Testis (tissue), 2 donors: ENCODE measurements at regions not wholly inside any gene's neighbourhood (a gene's known extent, or its start where the extent isn't known, plus 50 kb on each side); places are given as distances from the start of the nearest gene placed in this dataset.

ENCODE experiments used
- DNase-seq: peaks from one replicate; pipeline ENCODE4 v3.0.0-alpha.2; 2019
- H3K27ac ChIP-seq, 2 donors: fragments of 200-600 bp; sonication (generic); one replicate each; pipeline ENCODE4 v1.5.1; 2019
- H3K27me3 ChIP-seq: fragments of 200-600 bp; sonication (generic); one replicate; pipeline ENCODE4 v1.5.1; 2019
- H3K36me3 ChIP-seq: fragments of 200-600 bp; sonication (generic); one replicate; pipeline ENCODE4 v1.5.1; 2017; ENCODE audit warnings: low read depth; ENCODE audit errors: missing control alignments
- H3K4me1 ChIP-seq: fragments of 200-600 bp; sonication (generic); one replicate; pipeline ENCODE4 v1.5.1; 2019
- H3K4me3 ChIP-seq, 2 donors: fragments of 200-600 bp; sonication (generic); one replicate each; pipeline ENCODE4 v1.5.1; 2017 to 2019
- H3K9me3 ChIP-seq: fragments of 200-600 bp; sonication (generic); one replicate; pipeline ENCODE4 v1.5.1; 2017
- CTCF ChIP-seq, 3 experiments: fragments of 450-650 bp in 2 of 3; fragments of 200-600 bp in 1 of 3; sonication (generic) in 1 of 3; IDR thresholded peaks; one replicate each; pipeline ENCODE4 v1.5.1; 2016 to 2019; ENCODE audit warnings: antibody characterized with exemption in 3 of 3, mild to moderate bottlenecking in 2 of 3, moderate library complexity in 1 of 3
- POLR2A ChIP-seq: fragments of 450-650 bp; IDR thresholded peaks from one replicate; pipeline ENCODE4 v1.6.1; 2017; ENCODE audit warnings: antibody characterized with exemption, mild to moderate bottlenecking, moderate library complexity
- WGBS, 2 donors: methylation state at CpG; one replicate each; pipeline ENCODE4 v1.1.5; 2018; 5-methylcytosine and 5-hydroxymethylcytosine counted together
- intact Hi-C: fragments of 100-400 bp; cut with DNase I; formaldehyde crosslinking; loops from one replicate; pipeline ENCODE4 v1.15.1; 2023; ENCODE audit warnings: low total_unique reads

- Histone ChIP-seq H3K36me3 (no peaks in the 10 kb centered on the region), H3K4me3 (no peak overlapping the region)
- WGBS, 2 donors, result 96 to 100% methylated on average over 3 of the region's 3 CpGs
Measured at GRCh38 chr9:79973627-79974026, 401.9 kb downstream of the TLE4 start.

GRCh38 chr9:79970146-79970425 is 398.3 kb downstream of the TLE4 start:
- no peak for DNase-seq
- WGBS, 2 donors, result 91 to 93% methylated on average over 2 of the region's 2 CpGs
- Histone ChIP-seq H3K36me3 (no peaks in the 10 kb centered on the region), H3K27me3 (no peaks in the 10 kb centered on the region), H3K4me1 (no peaks in the 10 kb centered on the region), H3K27ac (no peak overlapping the region), H3K4me3 (no peak overlapping the region), H3K9me3 (no peaks in the 10 kb centered on the region)
- intact Hi-C loops, result no loop called here
- TF ChIP-seq POLR2A, result no peak
- TF ChIP-seq CTCF (IDR thresholded peaks at IDR 0.05), result no peak

More at GRCh38 chr9:79973627-79974026, 401.9 kb downstream of the TLE4 start:
- no peak overlapping the region for H3K27ac ChIP-seq
- no peaks in the 10 kb centered on the region for H3K27me3 ChIP-seq
- intact Hi-C loops, result no loop called here
- TF ChIP-seq POLR2A, result no peak
- no peak for TF ChIP-seq CTCF (IDR thresholded peaks at IDR 0.05)
- H3K9me3 ChIP-seq, result no peaks in the 10 kb centered on the region
- no peak for DNase-seq
- peaks cover 3% of the 10 kb centered on the region for H3K4me1 ChIP-seq

- Histone ChIP-seq H3K36me3 (no peaks in the 10 kb centered on the region), H3K4me1 (no peaks in the 10 kb centered on the region), H3K4me3 (no peak overlapping the region), H3K27me3 (no peaks in the 10 kb centered on the region), H3K9me3 (no peaks in the 10 kb centered on the region), H3K27ac (no peak overlapping the region)
- no peak for DNase-seq
- 89 to 97% methylated on average over 3 of the region's 3 CpGs for WGBS, 2 donors
- intact Hi-C loops, result no loop called here
- TF ChIP-seq POLR2A (no peak), CTCF (IDR thresholded peaks at IDR 0.05) (no peak)
Measured at GRCh38 chr9:79969393-79970145, 397.8 kb downstream of the TLE4 start.

GRCh38 chr9:79968533-79968932 is 396.8 kb downstream of the TLE4 start:
- no peak overlapping the region for H3K27ac ChIP-seq
- H3K27me3 ChIP-seq, result no peaks in the 10 kb centered on the region
- H3K9me3 ChIP-seq, result no peaks in the 10 kb centered on the region
- intact Hi-C loops, result no loop called here
- DNase-seq, result no peak
- H3K36me3 ChIP-seq, result no peaks in the 10 kb centered on the region
- H3K4me3 ChIP-seq, result no peak overlapping the region
- H3K4me1 ChIP-seq, result no peaks in the 10 kb centered on the region
- TF ChIP-seq CTCF (IDR thresholded peaks at IDR 0.05), result no peak
- TF ChIP-seq POLR2A, result no peak
- 92 to 93% methylated on average over 1 of the region's 1 CpG for WGBS, 2 donors

- Histone ChIP-seq H3K27me3 (no peaks in the 10 kb centered on the region), H3K4me3 (no peak overlapping the region), H3K9me3 (no peaks in the 10 kb centered on the region), H3K27ac (no peak overlapping the region), H3K4me1 (no peaks in the 10 kb centered on the region), H3K36me3 (no peaks in the 10 kb centered on the region)
- TF ChIP-seq POLR2A, result no peak
- DNase-seq, result no peak
- intact Hi-C loops, result no loop called here
- WGBS, 2 donors, result 80 to 87% methylated on average over 3 of the region's 3 CpGs
Measured at GRCh38 chr9:79962836-79963235, 391.1 kb downstream of the TLE4 start.
